BJ (cell line): ENCODE measurements at regions not wholly inside any gene's neighbourhood (a gene's known extent, or its start where the extent isn't known, plus 50 kb on each side); places are given as distances from the start of the nearest gene placed in this dataset.

ENCODE experiments used
- CTCF ChIA-PET: fragments of 350-600 bp; formaldehyde crosslinking; extraction: SDS; loops from one replicate; lab custom pipeline; 2021; ENCODE audit warnings: antibody characterized with exemption, inconsistent platforms; lab: Yijun Ruan, JAX
- POLR2A ChIA-PET: fragments of 300-600 bp; sonication (Branson Sonifier 250); formaldehyde crosslinking; extraction: SDS; loops from one replicate; lab custom pipeline; 2021; ENCODE audit warnings: antibody characterized with exemption; lab: Charles Lee
- DNase-seq: peaks from one replicate; pipeline ENCODE4 v3.0.0-alpha.2; 2011; ENCODE audit warnings: low read depth
- H3K27me3 ChIP-seq: 2 replicates; pipeline ENCODE4 v1.6.0; 2011; ENCODE audit warnings: low read length; ENCODE audit not compliant: control insufficient read depth, insufficient read depth
- H3K36me3 ChIP-seq: 2 replicates; pipeline ENCODE4 v1.5.1; 2011; ENCODE audit warnings: low read length; ENCODE audit not compliant: control insufficient read depth, insufficient read depth
- H3K4me3 ChIP-seq: 2 replicates; pipeline ENCODE4 v1.5.1; 2011; ENCODE audit warnings: low read depth, mild to moderate bottlenecking, control low read depth, low read length
- CTCF ChIP-seq: IDR thresholded peaks from 2 replicates; pipeline ENCODE4 v1.5.1; 2011; ENCODE audit warnings: low read depth, mild to moderate bottlenecking, control low read depth, inconsistent platforms, low read length, moderate library complexity; ENCODE audit not compliant: insufficient read depth

DNA sequence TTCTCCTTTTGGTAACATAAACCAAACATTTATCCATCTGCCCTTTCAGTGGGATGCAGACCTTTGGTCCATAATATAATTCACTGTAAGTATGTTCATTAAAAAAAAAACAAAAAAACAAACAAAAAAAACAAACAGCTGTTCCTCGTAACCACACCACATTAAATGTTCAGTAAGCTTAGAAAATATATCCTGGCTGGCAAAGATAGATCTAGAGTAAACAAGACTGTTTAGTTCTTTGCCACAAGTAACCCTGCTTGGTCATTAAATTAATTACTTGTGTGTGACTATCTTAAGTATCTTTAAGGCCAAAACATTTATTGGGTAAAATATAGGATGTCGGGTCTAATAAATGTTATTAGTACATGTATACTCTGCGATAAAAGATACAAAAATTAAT lies 1717.1 kb downstream of the EFNA5 start:
- no peak for TF ChIP-seq CTCF
- POLR2A ChIA-PET, result no interaction called here
- CTCF ChIA-PET, result no interaction called here
- Histone ChIP-seq H3K27me3 (no peaks in the 10 kb centered on the region), H3K36me3 (no peaks in the 10 kb centered on the region), H3K4me3 (no peak overlapping the region)
- no peak for DNase-seq

DNA sequence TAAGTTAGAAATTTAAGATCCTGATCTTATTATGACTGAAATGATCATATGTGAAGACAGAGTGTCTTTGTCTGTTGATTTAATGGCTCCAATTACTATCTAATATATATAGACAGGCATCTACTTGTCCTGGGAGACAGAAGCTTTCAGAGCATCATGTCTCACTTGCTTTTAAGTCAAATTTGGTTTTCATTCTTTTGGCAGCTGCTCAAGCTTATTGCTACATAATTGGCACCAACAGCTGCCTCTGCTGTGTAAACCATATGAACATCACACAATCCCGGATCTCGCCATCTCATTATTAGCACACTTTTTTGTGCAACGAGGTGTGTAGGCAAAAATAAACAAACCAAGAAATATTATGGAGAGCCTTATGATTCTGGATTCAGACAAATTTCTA lies 1717.9 kb downstream of the EFNA5 start:
- TF ChIP-seq CTCF, result no peak
- H3K27me3 ChIP-seq, result no peaks in the 10 kb centered on the region
- ChIA-PET CTCF (no interaction called here), POLR2A (no interaction called here)
- DNase-seq, result no peak
- H3K36me3 ChIP-seq, result no peaks in the 10 kb centered on the region
- no peak overlapping the region for H3K4me3 ChIP-seq

DNA sequence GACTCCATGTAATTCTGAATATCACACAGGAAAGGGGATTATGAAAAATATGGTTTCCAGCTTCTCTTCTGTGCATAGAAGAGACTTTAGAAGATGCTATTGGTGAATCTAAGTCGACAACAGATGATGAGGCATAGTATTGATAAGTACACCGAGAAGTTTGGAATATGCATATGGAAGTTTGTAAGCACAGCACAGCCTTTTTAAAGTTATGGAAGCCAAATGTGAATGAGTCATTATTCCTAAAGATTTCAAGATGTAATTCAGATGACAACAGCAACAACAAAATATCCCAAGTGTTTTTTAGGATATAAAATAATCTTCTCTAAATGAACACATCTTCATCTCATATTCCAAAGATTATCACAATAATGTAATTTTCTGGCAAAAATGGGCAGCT lies 1723.3 kb downstream of the EFNA5 start:
- no peak for DNase-seq
- ChIA-PET CTCF (no interaction called here), POLR2A (no interaction called here)
- Histone ChIP-seq H3K36me3 (no peaks in the 10 kb centered on the region), H3K27me3 (no peaks in the 10 kb centered on the region), H3K4me3 (no peak overlapping the region)
- TF ChIP-seq CTCF, result no peak

DNA sequence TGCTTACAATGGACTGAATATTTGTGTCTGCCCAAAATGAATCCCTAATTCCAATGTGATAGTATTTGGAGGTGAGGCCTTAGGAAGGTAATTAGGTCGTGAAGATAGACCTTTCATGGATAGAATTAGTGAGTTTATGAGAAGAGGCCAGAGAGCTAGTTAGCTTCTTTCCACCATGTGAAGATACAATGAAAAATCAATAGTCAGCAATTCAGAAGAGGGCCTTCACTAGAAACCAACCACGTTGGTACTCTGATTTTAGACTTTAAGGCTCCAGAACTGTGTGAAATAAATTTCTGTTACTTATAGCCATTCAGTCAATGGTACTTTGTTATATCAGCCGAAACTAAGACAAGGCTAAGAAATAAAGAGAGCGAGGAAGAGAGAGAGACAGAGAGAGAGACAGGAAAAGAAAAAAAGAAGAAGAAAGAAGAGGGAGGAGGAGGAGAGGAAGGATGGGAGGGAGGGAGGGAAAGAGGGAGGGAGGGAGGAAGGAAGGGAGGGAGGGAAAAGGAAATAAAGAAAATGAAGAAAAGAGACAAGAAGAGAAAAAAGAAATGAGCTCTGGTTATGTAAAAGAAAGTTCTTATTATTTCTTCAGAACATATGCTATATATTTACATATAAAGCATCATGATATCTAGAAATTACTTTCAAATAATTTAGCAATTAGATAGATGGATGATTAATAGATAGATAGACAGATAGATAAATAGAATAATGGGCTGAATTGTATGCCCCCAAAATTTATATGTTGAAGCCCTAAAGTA lies 1725.3 kb downstream of the EFNA5 start:
- H3K36me3 ChIP-seq, result no peaks in the 10 kb centered on the region
- no peak overlapping the region for H3K4me3 ChIP-seq
- TF ChIP-seq CTCF, result no peak
- DNase-seq, result no peak
- H3K27me3 ChIP-seq, result no peaks in the 10 kb centered on the region
- CTCF ChIA-PET, result no interaction called here
- POLR2A ChIA-PET, result no interaction called here

GRCh38 chr5:105940181-105940580 lies 1730.6 kb downstream of the EFNA5 start:
- DNase-seq, result no peak
- POLR2A ChIA-PET, result no interaction called here

More at GRCh38 chr5:105940181-105940580, 1730.6 kb downstream of the EFNA5 start:
- Histone ChIP-seq H3K4me3 (no peak overlapping the region), H3K27me3 (no peaks in the 10 kb centered on the region), H3K36me3 (no peaks in the 10 kb centered on the region)
- no peak for TF ChIP-seq CTCF
- CTCF ChIA-PET, result no interaction called here
